ENCODE measurements at regions not wholly inside any gene's neighbourhood (a gene's known extent, or its start where the extent isn't known, plus 50 kb on each side); places are given as distances from the start of the nearest gene placed in this dataset.

DNA sequence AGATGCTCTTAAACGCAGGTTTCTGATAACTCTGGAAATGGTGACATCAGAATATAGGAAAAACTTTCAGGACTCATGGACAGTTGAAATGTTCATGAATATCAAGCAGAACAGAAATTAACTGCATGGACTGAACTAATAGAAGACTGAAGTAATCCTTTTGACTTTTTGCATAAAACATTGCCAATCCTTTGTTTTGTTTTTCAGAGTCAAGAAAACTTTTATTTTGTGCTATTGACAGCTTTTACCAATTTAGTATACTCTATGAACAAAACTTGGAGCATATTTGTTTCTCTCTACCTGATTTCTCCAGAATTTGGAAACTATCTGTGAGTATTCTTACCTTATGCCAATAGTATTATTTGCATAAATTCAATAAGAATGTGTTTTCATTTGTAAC lies 61.2 kb upstream of the HMX1 start:
- ATAC-seq (no peak), DNase-seq (no peak)
- Histone ChIP-seq H3K9me3 (peaks cover 0 to 12% of the 10 kb centered on the region in 2 donors), H3K27me3 (no peaks in the 10 kb centered on the region), H3K4me1 (no peaks in the 10 kb centered on the region), H3K27ac (no peak overlapping the region), H3K36me3 (no peaks in the 10 kb centered on the region), H3K4me3 (no peak overlapping the region)
- TF ChIP-seq, protein P1, sequence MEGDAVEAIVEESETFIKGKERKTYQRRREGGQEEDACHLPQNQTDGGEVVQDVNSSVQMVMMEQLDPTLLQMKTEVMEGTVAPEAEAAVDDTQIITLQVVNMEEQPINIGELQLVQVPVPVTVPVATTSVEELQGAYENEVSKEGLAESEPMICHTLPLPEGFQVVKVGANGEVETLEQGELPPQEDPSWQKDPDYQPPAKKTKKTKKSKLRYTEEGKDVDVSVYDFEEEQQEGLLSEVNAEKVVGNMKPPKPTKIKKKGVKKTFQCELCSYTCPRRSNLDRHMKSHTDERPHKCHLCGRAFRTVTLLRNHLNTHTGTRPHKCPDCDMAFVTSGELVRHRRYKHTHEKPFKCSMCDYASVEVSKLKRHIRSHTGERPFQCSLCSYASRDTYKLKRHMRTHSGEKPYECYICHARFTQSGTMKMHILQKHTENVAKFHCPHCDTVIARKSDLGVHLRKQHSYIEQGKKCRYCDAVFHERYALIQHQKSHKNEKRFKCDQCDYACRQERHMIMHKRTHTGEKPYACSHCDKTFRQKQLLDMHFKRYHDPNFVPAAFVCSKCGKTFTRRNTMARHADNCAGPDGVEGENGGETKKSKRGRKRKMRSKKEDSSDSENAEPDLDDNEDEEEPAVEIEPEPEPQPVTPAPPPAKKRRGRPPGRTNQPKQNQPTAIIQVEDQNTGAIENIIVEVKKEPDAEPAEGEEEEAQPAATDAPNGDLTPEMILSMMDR (IDR thresholded peaks at IDR 0.05): no peak
- intact Hi-C loops (cut with DNase I): no loop called here

DNA sequence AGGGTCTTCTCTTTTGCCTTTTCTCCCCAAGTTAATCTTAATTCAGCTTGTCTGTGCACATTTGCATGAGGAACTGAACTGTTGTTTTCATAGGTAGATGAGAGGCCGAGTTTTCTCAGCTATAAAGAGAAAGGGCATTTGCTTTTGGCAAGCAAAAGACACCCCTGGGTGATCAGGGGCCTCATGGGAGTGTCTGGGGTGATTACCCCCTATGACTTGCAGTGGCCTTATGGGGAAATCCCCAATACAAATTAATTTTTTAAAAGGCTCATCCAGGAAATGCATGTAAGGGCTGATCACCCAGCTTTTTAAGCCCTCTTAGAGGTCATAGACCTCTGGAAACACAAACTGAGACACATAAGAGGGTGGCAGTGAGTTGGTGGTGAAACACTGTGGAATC lies 56.4 kb upstream of the HMX1 start:
- Histone ChIP-seq H3K27me3 (no peaks in the 10 kb centered on the region), H3K27ac (no peak overlapping the region), H3K36me3 (no peaks in the 10 kb centered on the region), H3K9me3 (peaks cover 0 to 8% of the 10 kb centered on the region in 2 donors), H3K4me1 (no peaks in the 10 kb centered on the region), H3K4me3 (no peak overlapping the region)
- DNase-seq (no peak), ATAC-seq (no peak)
- TF ChIP-seq, protein P1 (IDR thresholded peaks at IDR 0.05): no peak
- intact Hi-C loops (cut with DNase I): no loop called here

DNA sequence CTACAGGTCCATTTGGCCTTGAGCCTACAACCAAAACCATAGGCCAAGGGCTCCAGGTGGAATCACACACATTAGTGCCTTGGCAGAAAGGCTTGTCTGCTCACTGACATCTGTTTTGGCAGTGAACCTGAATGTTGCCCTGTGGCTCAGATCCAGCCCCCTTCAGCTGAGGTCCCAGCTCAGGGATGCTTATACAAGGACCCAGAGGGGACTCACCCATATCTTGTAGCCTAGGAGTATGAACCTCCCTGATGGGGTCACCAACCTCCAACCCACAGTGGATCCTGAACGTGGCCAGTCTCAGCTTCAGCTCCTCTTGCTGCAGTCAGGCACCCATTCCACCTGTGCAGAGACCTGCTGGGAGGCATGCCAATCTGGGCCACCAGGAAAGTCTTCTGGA lies 50.8 kb upstream of the HMX1 start:
- H3K27me3 ChIP-seq: peaks cover 0 to 27% of the 10 kb centered on the region in 2 donors
- no peaks in the 10 kb centered on the region for H3K36me3 ChIP-seq
- ATAC-seq: no peak
- H3K27ac ChIP-seq: no peak overlapping the region
- no peaks in the 10 kb centered on the region for H3K4me1 ChIP-seq
- H3K9me3 ChIP-seq: peaks cover 0 to 5% of the 10 kb centered on the region in 2 donors
- no peak for DNase-seq
- intact Hi-C loops (cut with DNase I): no loop called here
- TF ChIP-seq, protein P1 (IDR thresholded peaks at IDR 0.05): no peak
- H3K4me3 ChIP-seq: no peak overlapping the region

DNA sequence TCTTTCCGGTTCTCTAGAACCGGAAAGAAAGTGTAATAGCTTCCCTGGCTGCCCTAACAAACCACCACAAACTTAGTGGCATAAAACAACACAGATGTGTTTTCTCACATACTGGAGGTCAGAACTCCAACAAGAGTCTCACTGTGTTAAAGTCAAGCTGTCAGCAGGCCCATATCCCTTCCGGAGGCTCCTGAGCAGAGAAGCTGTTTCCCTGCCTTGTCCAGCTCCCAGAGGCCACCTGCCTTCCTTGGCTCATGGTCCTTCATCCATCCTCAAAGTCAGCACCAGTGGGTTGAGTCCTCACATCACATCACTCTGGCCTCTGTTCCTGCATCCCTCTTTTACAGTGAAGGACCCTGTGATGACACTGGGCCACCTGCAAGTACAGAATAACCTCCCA lies 49.8 kb upstream of the HMX1 start:
- intact Hi-C loops (cut with DNase I): no loop called here

More for the DNA sequence above, 49.8 kb upstream of the HMX1 start:
- no peak for DNase-seq
- Histone ChIP-seq H3K27ac (no peak overlapping the region), H3K4me3 (no peak overlapping the region), H3K36me3 (no peaks in the 10 kb centered on the region), H3K27me3 (peaks cover 0 to 35% of the 10 kb centered on the region in 2 donors), H3K9me3 (peaks cover 0 to 5% of the 10 kb centered on the region in 2 donors), H3K4me1 (no peaks in the 10 kb centered on the region)
- TF ChIP-seq, protein P1 (IDR thresholded peaks at IDR 0.05): no peak
- ATAC-seq: no peak
